LNCAP (cell line): ENCODE measurements at regions not wholly inside any gene's neighbourhood (a gene's known extent, or its start where the extent isn't known, plus 50 kb on each side); places are given as distances from the start of the nearest gene placed in this dataset.

Experiments used
- CTCF ChIP-seq: fragments of 450-650 bp; IDR thresholded peaks from 2 replicates; pipeline ENCODE4 v1.5.1; 2017; ENCODE audit warnings: mild to moderate bottlenecking

- no peak for TF ChIP-seq CTCF
Observed at GRCh38 chr1:201696217-201696761, 132.7 kb upstream of the IPO9 start.

- no peak for TF ChIP-seq CTCF
Observed at GRCh38 chr1:201697174-201697573, 131.8 kb upstream of the IPO9 start.

GRCh38 chr1:201701831-201702230 lies 127.1 kb upstream of the IPO9 start:
- TF ChIP-seq CTCF: no peak

GRCh38 chr1:201702936-201703335 lies 126.0 kb upstream of the IPO9 start:
- TF ChIP-seq CTCF: no peak

- TF ChIP-seq CTCF: peak; percentile 99
Observed at GRCh38 chr1:201703621-201704438, 125.1 kb upstream of the IPO9 start.

- TF ChIP-seq CTCF: peak; percentile 52
Observed at GRCh38 chr1:201704439-201704792, 124.5 kb upstream of the IPO9 start.

- TF ChIP-seq CTCF: no peak
Observed at GRCh38 chr1:201705389-201705788, 123.6 kb upstream of the IPO9 start.
